HEK293T (cell line): ENCODE measurements at regions not wholly inside any gene's neighbourhood (a gene's known extent, or its start where the extent isn't known, plus 50 kb on each side); places are given as distances from the start of the nearest gene placed in this dataset.

Experiments used
- CTCF ChIA-PET: fragments of 350-600 bp; formaldehyde crosslinking; extraction: SDS; loops from one replicate; lab custom pipeline; 2021; ENCODE audit warnings: antibody characterized with exemption, inconsistent platforms; lab: Yijun Ruan, JAX
- POLR2A ChIA-PET: fragments of 350-600 bp; formaldehyde crosslinking; extraction: SDS; loops from one replicate; lab custom pipeline; 2020; ENCODE audit warnings: antibody characterized with exemption, inconsistent platforms; lab: Yijun Ruan, JAX
- DNase-seq: peaks from one replicate; pipeline ENCODE4 v3.0.0; 2012; ENCODE audit warnings: mixed read lengths; ENCODE audit errors: extremely low spot score
- ARNT ChIP-seq: fragments of 450-650 bp; IDR thresholded peaks from 2 replicates; pipeline ENCODE4 v1.6.1; 2017; ENCODE audit warnings: mild to moderate bottlenecking
- BHLHE40 ChIP-seq: fragments of 450-650 bp; IDR thresholded peaks from 2 replicates; pipeline ENCODE4 v1.6.1; 2016; ENCODE audit warnings: mild to moderate bottlenecking, moderate library complexity, borderline replicate concordance
- CTBP1 ChIP-seq: fragments of 450-650 bp; IDR thresholded peaks from 2 replicates; pipeline ENCODE4 v1.6.1; 2016; ENCODE audit warnings: borderline replicate concordance
- ELF4 ChIP-seq: fragments of 450-650 bp; IDR thresholded peaks from 2 replicates; pipeline ENCODE4 v1.6.1; 2017; ENCODE audit warnings: antibody characterized with exemption
- FOXA1 ChIP-seq: fragments of 450-650 bp; IDR thresholded peaks from 2 replicates; pipeline ENCODE4 v1.6.1; 2016; ENCODE audit warnings: mild to moderate bottlenecking
- FOXK2 ChIP-seq: fragments of 450-650 bp; IDR thresholded peaks from 2 replicates; pipeline ENCODE4 v1.6.1; 2016; ENCODE audit warnings: mild to moderate bottlenecking
- FOXM1 ChIP-seq: fragments of 450-650 bp; IDR thresholded peaks from 2 replicates; pipeline ENCODE4 v1.6.1; 2017; ENCODE audit warnings: mild to moderate bottlenecking, borderline replicate concordance
- HDGF ChIP-seq: fragments of 450-650 bp; IDR thresholded peaks from 2 replicates; pipeline ENCODE4 v1.6.1; 2017; ENCODE audit warnings: antibody characterized with exemption, borderline replicate concordance
- L3MBTL2 ChIP-seq: fragments of 450-650 bp; conservative IDR thresholded peaks from 2 replicates; pipeline ENCODE4 v1.6.1; 2016; ENCODE audit warnings: mild to moderate bottlenecking
- LEF1 ChIP-seq: fragments of 450-650 bp; IDR thresholded peaks from 2 replicates; pipeline ENCODE4 v1.6.1; 2017; ENCODE audit warnings: mild to moderate bottlenecking, borderline replicate concordance
- NFRKB ChIP-seq: fragments of 450-650 bp; IDR thresholded peaks from 2 replicates; pipeline ENCODE4 v1.6.1; 2016; ENCODE audit warnings: mild to moderate bottlenecking, moderate library complexity
- SP1 ChIP-seq: fragments of 450-650 bp; IDR thresholded peaks from 2 replicates; pipeline ENCODE4 v1.6.1; 2017
- SUZ12 ChIP-seq: fragments of 450-650 bp; IDR thresholded peaks from 2 replicates; pipeline ENCODE4 v1.6.1; 2016; ENCODE audit warnings: mild to moderate bottlenecking
- TARDBP ChIP-seq: fragments of 450-650 bp; IDR thresholded peaks from 2 replicates; pipeline ENCODE4 v1.6.1; 2016
- ZNF384 ChIP-seq: fragments of 450-650 bp; IDR thresholded peaks from 2 replicates; pipeline ENCODE4 v1.6.1; 2016
- TF ChIP-seq, protein P1 (sequence below): fragments of 450-650 bp; IDR thresholded peaks from 2 replicates; pipeline ENCODE4 v1.6.1; 2016

DNA sequence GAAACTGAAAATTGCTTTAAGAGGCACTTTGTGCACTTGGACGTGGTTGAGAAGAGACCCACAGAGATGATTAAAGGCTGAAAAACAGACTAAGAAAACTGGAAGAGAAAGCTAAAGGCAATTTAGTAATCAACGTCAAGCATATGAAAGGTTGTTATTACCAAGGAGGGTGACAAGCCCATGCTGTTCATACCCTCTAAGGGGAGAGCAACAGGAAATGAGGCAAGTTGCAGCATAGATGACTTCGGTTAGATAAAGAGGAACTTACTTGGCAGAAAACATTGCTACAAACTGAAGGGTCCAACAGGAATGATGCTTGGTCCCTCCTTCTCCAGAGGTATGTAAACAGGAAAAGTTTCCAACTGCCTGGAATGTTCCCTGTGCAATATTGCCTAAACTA is 107.8 kb downstream of the DUSP6 start:
- ChIA-PET POLR2A (no interaction called here), CTCF (no interaction called here)
- no peak for DNase-seq
- TF ChIP-seq NFRKB: no peak
- TF ChIP-seq HDGF: no peak
- no peak for TF ChIP-seq LEF1
- TF ChIP-seq ELF4: no peak
- no peak for TF ChIP-seq FOXK2
- TF ChIP-seq L3MBTL2: no peak
- no peak for TF ChIP-seq FOXM1
- TF ChIP-seq, protein P1, sequence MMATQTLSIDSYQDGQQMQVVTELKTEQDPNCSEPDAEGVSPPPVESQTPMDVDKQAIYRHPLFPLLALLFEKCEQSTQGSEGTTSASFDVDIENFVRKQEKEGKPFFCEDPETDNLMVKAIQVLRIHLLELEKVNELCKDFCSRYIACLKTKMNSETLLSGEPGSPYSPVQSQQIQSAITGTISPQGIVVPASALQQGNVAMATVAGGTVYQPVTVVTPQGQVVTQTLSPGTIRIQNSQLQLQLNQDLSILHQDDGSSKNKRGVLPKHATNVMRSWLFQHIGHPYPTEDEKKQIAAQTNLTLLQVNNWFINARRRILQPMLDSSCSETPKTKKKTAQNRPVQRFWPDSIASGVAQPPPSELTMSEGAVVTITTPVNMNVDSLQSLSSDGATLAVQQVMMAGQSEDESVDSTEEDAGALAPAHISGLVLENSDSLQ: no peak
- TF ChIP-seq CTBP1: no peak
- no peak for TF ChIP-seq ZNF384
- TF ChIP-seq BHLHE40: no peak
- no peak for TF ChIP-seq SP1
- no peak for TF ChIP-seq TARDBP
- no peak for TF ChIP-seq SUZ12
- no peak for TF ChIP-seq FOXA1
- TF ChIP-seq ARNT: no peak

DNA sequence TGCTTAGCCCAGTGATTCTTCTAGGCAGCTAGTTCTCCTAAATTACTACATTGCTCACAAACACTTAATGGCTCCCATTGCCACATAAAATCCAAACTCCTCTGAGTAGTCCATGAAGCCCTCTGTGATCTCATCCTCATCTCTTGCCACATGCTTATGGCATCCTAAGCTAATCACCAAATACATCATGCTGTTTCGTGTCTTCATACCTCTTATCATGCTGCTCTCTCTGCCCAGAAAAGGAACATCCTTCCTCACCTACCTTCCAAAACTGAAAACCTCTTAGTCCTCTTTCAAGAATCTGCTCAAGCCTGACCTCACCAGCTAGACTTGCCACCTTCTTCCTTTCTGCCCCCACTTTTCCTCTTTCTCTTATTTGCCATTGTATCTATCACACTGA is 108.5 kb downstream of the DUSP6 start:
- DNase-seq: no peak
- TF ChIP-seq LEF1 (no peak), BHLHE40 (no peak), TARDBP (no peak), FOXK2 (no peak), NFRKB (no peak), FOXA1 (no peak), SUZ12 (no peak)
- TF ChIP-seq, protein P1: no peak
- CTCF ChIA-PET: no interaction called here
- POLR2A ChIA-PET: interaction anchor here (0.6 kb wide), 1 partner anchor 9 kb away, joined by 3 read pairs; no protein-coding TSS in a partner anchor

DNA sequence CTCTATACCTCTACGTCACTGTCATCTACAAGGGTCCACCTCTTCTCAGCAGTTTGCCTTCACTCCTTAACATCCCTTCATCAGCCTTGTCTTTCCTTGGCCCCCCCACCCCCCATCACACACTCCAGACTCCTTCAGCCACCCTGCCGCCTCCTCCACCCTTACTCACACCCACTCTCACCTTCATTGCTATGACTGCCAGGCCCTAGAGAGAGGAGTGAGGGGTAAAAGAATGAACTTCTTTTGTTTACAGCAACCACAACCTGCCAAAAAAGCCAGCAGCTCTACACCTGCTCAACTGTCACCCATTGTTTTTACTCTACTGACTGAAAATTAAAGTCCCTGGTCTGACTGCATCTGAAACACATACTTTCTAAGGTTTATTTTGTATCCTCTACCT is 112.8 kb downstream of the DUSP6 start:
- TF ChIP-seq LEF1: no peak
- TF ChIP-seq ELF4: no peak
- TF ChIP-seq FOXK2: no peak
- TF ChIP-seq, protein P1: no peak
- no peak for TF ChIP-seq ARNT
- TF ChIP-seq FOXM1: no peak
- TF ChIP-seq ZNF384: no peak
- no peak for TF ChIP-seq CTBP1
- TF ChIP-seq SUZ12: no peak
- no peak for TF ChIP-seq TARDBP
- no peak for TF ChIP-seq SP1
- TF ChIP-seq HDGF: no peak
- TF ChIP-seq NFRKB: no peak
- TF ChIP-seq L3MBTL2: no peak
- no peak for TF ChIP-seq BHLHE40
- TF ChIP-seq FOXA1: no peak
- POLR2A ChIA-PET: no interaction called here
- DNase-seq: no peak
- CTCF ChIA-PET: no interaction called here

DNA sequence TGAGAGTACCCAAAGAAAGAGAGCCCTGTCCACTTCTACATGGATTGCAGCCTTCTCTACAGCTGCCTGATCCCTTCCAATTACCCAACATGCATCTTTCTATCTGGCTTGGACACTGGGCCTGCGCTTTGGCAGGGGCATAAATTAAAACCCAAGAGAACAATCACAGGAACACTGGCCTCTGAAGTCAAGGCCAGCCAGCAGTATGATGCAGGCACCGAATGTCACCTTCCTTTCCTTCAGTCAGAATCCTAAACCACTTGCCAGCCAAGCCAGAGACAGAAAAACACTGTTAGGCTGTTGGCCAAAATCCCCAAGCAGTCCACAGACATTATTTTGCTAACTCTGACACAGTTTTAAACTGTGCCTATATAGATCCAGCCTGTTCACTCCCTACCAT is 113.7 kb downstream of the DUSP6 start:
- TF ChIP-seq CTBP1: no peak
- no peak for TF ChIP-seq FOXK2
- no peak for TF ChIP-seq TARDBP
- TF ChIP-seq ZNF384: no peak
- ChIA-PET POLR2A (no interaction called here), CTCF (no interaction called here)
- no peak for DNase-seq

DNA sequence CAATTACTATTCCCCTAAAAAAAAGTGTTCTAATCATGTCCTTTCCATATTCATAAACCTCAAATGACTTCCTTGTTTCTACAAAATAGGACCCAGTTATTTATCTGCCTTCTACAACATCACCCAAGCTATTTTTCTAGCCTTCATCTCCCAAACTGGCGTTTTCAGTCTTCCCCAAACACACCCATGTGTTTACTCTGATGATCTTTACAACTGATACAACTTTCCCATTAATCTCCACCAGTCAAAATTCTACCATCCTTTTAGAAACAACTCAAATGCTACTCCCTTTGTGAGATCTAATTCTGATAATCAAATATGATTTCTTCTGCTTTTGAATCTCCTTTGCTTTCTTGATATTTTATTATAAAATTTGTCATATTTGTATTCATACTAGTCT is 114.5 kb downstream of the DUSP6 start:
- no peak for DNase-seq
- ChIA-PET POLR2A (no interaction called here), CTCF (no interaction called here)
- TF ChIP-seq ZNF384: no peak
- no peak for TF ChIP-seq L3MBTL2
- no peak for TF ChIP-seq FOXM1
- no peak for TF ChIP-seq SUZ12
- TF ChIP-seq NFRKB: no peak
- TF ChIP-seq, protein P1: no peak
- no peak for TF ChIP-seq TARDBP
- TF ChIP-seq ARNT: no peak
- no peak for TF ChIP-seq HDGF
- no peak for TF ChIP-seq SP1
- TF ChIP-seq FOXA1: no peak
- no peak for TF ChIP-seq CTBP1
- TF ChIP-seq BHLHE40: no peak
- no peak for TF ChIP-seq ELF4
- no peak for TF ChIP-seq FOXK2
- no peak for TF ChIP-seq LEF1

DNA sequence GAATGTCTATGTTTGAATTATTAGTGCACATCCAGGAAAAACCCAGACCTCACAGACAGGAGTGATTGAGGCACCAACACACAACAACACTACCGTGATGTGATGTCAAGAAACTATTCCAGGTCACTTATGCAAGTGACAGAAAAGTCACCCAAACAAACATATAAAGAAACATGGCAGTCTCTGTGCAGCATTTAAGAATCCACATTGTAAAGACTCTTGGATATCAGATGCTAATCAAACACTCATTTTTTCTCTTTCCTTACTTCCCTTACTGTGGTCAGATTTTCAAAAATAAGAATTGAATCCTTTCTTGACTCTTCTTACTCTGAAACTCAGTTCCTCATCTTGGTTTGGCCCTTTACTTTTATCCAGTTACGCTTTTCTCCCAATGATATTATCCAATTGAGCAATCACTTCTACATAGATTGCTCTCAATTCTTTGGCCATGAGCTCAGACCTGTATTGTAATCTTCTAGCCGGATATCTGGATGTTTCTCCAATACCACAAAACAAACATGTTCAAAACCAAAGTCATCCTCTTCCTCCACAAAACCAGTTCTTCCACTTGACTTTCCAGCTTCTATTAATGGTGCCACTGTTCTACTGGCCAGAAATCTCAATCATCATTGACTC is 115.4 kb downstream of the DUSP6 start:
- TF ChIP-seq SP1: no peak
- no peak for TF ChIP-seq ZNF384
- ChIA-PET POLR2A (no interaction called here), CTCF (no interaction called here)
- DNase-seq: no peak
